HCT116 (cell line): ENCODE measurements at regions not wholly inside any gene's neighbourhood (a gene's known extent, or its start where the extent isn't known, plus 50 kb on each side); places are given as distances from the start of the nearest gene placed in this dataset.

Experiments used
- ATAC-seq: fragments of 200-7000 bp; cut with Tn5 transposase; 2 replicates; pipeline ENCODE4 v1.9.1; 2020; ENCODE audit warnings: mild to moderate bottlenecking, moderate library complexity
- BruUV-seq: library from RNA; stranded (reverse); fragments of 400-500 nt; replicated peaks from 2 replicates; lab custom pipeline; 2021; lab: Mats Ljungman, UMichigan
- CTCF ChIA-PET: fragments of 300-600 bp; sonication (Branson Sonifier 250); formaldehyde crosslinking; loops from one replicate; lab custom pipeline; 2021; ENCODE audit warnings: antibody characterized with exemption; lab: Charles Lee
- POLR2A ChIA-PET: fragments of 300-600, 350-600 bp; sonication (Branson Sonifier 250); formaldehyde crosslinking; loops from one replicate; lab custom pipeline; 2021; ENCODE audit warnings: antibody characterized with exemption; lab: Charles Lee
- RAD21 ChIA-PET, 2 experiments: fragments of 300-600 bp; sonication (Branson Sonifier 250); formaldehyde crosslinking; loops; one replicate each; lab custom pipeline; 2023; ENCODE audit warnings: low total read pairs in 2 of 2; ENCODE audit not compliant: uncharacterized antibody in 2 of 2, unreplicated experiment in 2 of 2, low non-redundant PET in 1 of 2; lab: Charles Lee
- DNase-seq: peaks from one replicate; pipeline ENCODE4 v3.0.0-alpha.2; 2010; ENCODE audit warnings: low read depth, low spot score
- H2AFZ ChIP-seq: fragments of 200-600 bp; shearing (Covaris generic), sonication (generic); 2 replicates; pipeline ENCODE4 v1.6.1; 2017; ENCODE audit warnings: low read depth, mixed run types, mixed read lengths, antibody characterized with exemption, low read length; ENCODE audit not compliant: poor library complexity, severe bottlenecking
- H3K27ac ChIP-seq: 2 replicates; pipeline ENCODE4 v1.5.1; 2012; ENCODE audit warnings: low read depth, low read length
- H3K27me3 ChIP-seq: fragments of 200-600 bp; sonication (generic); 2 replicates; pipeline ENCODE4 v1.6.1; 2016; ENCODE audit warnings: mixed run types, low read length, mixed read lengths; ENCODE audit not compliant: insufficient read depth
- H3K36me3 ChIP-seq, 2 experiments: fragments of 200-500 bp in 1 of 2; fragments of 200-600 bp in 1 of 2; sonication (Bioruptor generic) in 1 of 2; sonication (generic) in 1 of 2; 2 replicates each; pipeline versions ENCODE4 v1.5.1 to v1.6.1; 2014 to 2016; ENCODE audit warnings: low read length in 2 of 2, inconsistent platforms in 1 of 2, mixed read lengths in 1 of 2, mixed run types in 1 of 2; ENCODE audit not compliant: insufficient read depth in 2 of 2, control insufficient read depth in 1 of 2
- H3K4me1 ChIP-seq, 2 experiments: fragments of 200-600 bp in 1 of 2; sonication (generic) in 1 of 2; 2 replicates each; pipeline versions ENCODE4 v1.5.1 to v1.6.1; 2012 to 2017; ENCODE audit warnings: low read length in 2 of 2, inconsistent platforms in 1 of 2, mild to moderate bottlenecking in 1 of 2, mixed read lengths in 1 of 2, mixed run types in 1 of 2, moderate library complexity in 1 of 2; ENCODE audit not compliant: insufficient read depth in 2 of 2, control insufficient read depth in 1 of 2
- H3K4me2 ChIP-seq: fragments of 200-600 bp; sonication (generic); 2 replicates; pipeline ENCODE4 v1.6.1; 2017; ENCODE audit warnings: mixed run types, low read length, mixed read lengths
- H3K4me3 ChIP-seq, 2 experiments: fragments of 200-600 bp in 1 of 2; sonication (generic) in 1 of 2; replicated peaks in 1 of 2; 2 replicates each; pipeline ENCODE4 v1.5.1; 2011 to 2016; ENCODE audit warnings: low read length in 2 of 2, control low read depth in 1 of 2, low read depth in 1 of 2, mild to moderate bottlenecking in 1 of 2, mixed read lengths in 1 of 2, mixed run types in 1 of 2
- H3K79me2 ChIP-seq: fragments of 200-600 bp; sonication (generic); 2 replicates; pipeline ENCODE4 v1.6.1; 2017; ENCODE audit warnings: mild to moderate bottlenecking, mixed run types, low read length, moderate library complexity, mixed read lengths; ENCODE audit not compliant: insufficient read depth
- H3K9ac ChIP-seq: fragments of 200-600 bp; sonication (generic); 2 replicates; pipeline ENCODE4 v1.6.1; 2016; ENCODE audit warnings: low read length, mixed read lengths
- H3K9me2 ChIP-seq: fragments of 200-600 bp; sonication (generic), shearing (Covaris generic); 2 replicates; pipeline ENCODE4 v1.6.1; 2017; ENCODE audit warnings: mixed run types, mild to moderate bottlenecking, moderate library complexity; ENCODE audit not compliant: insufficient read depth
- H3K9me3 ChIP-seq, 2 experiments: fragments of 200-500 bp in 1 of 2; fragments of 200-600 bp in 1 of 2; sonication (Bioruptor generic) in 1 of 2; sonication (generic) in 1 of 2; 2 replicates each; pipeline ENCODE4 v1.6.1; 2014 to 2017; ENCODE audit warnings: low read length in 2 of 2, mixed read lengths in 2 of 2, inconsistent platforms in 1 of 2, low read depth in 1 of 2, mild to moderate bottlenecking in 1 of 2, mixed run types in 1 of 2, moderate library complexity in 1 of 2; ENCODE audit not compliant: control insufficient read depth in 1 of 2, insufficient read depth in 1 of 2
- H4K20me1 ChIP-seq: fragments of 200-600 bp; sonication (generic), shearing (Covaris generic); 2 replicates; pipeline ENCODE4 v1.6.1; 2017; ENCODE audit warnings: mixed run types, mild to moderate bottlenecking, moderate library complexity; ENCODE audit not compliant: insufficient read depth
- CBX3 ChIP-seq: IDR thresholded peaks from 2 replicates; pipeline ENCODE4 v1.6.1; 2012; ENCODE audit warnings: low read depth
- CEBPB ChIP-seq: IDR thresholded peaks from 2 replicates; pipeline ENCODE4 v1.6.1; 2012; ENCODE audit warnings: low read depth
- CTCF ChIP-seq, 3 experiments: fragments of 200-600 bp in 1 of 3; sonication (generic) in 1 of 3; IDR thresholded peaks in 2 of 3; conservative IDR thresholded peaks in 1 of 3; 2 replicates each; pipeline ENCODE4 v1.5.1; 2012 to 2017; ENCODE audit warnings: low read depth in 2 of 3, low read length in 2 of 3, antibody characterized with exemption in 1 of 3, borderline replicate concordance in 1 of 3, control low read depth in 1 of 3, mild to moderate bottlenecking in 1 of 3, mixed read lengths in 1 of 3, mixed run types in 1 of 3, moderate library complexity in 1 of 3; ENCODE audit not compliant: insufficient read depth in 1 of 3
- ELF1 ChIP-seq: IDR thresholded peaks from 2 replicates; pipeline ENCODE4 v1.6.1; 2012; ENCODE audit warnings: low read depth, borderline replicate concordance
- EZH2 ChIP-seq: fragments of 200-600 bp; sonication (generic); IDR thresholded peaks from 2 replicates; pipeline ENCODE4 v1.6.1; 2017; ENCODE audit warnings: antibody characterized with exemption, mixed run types
- JUND ChIP-seq: IDR thresholded peaks from 2 replicates; pipeline ENCODE4 v1.6.1; 2012
- MAX ChIP-seq: IDR thresholded peaks from 2 replicates; pipeline ENCODE4 v1.6.1; 2012
- REST ChIP-seq: IDR thresholded peaks from 2 replicates; pipeline ENCODE4 v1.6.1; 2012; ENCODE audit warnings: low read depth
- SP1 ChIP-seq: IDR thresholded peaks from 2 replicates; pipeline ENCODE4 v1.6.1; 2012; ENCODE audit warnings: low read depth
- SRF ChIP-seq: IDR thresholded peaks from 2 replicates; pipeline ENCODE4 v1.6.1; 2012; ENCODE audit warnings: low read depth
- TCF7L2 ChIP-seq: IDR thresholded peaks from 2 replicates; pipeline ENCODE4 v1.7.0; 2011; ENCODE audit warnings: borderline replicate concordance, inconsistent platforms; ENCODE audit not compliant: insufficient read depth, insufficient read length; ENCODE audit errors: extremely low read depth
- YY1 ChIP-seq: IDR thresholded peaks from 2 replicates; pipeline ENCODE4 v1.6.1; 2011; ENCODE audit warnings: low read length, low read depth, moderate library complexity, mild to moderate bottlenecking; ENCODE audit not compliant: insufficient replicate concordance; ENCODE audit errors: extremely low read depth
- ZBTB33 ChIP-seq: IDR thresholded peaks from 2 replicates; pipeline ENCODE4 v1.6.1; 2011; ENCODE audit warnings: mild to moderate bottlenecking, low read length, moderate library complexity; ENCODE audit not compliant: insufficient replicate concordance; ENCODE audit errors: extremely low read depth
- ZFX ChIP-seq: fragments of 450-650 bp; IDR thresholded peaks from 2 replicates; pipeline ENCODE4 v1.6.1; 2017
- intact Hi-C: fragments of 100-400 bp; cut with micrococcal nuclease; formaldehyde crosslinking; loops from 2 replicates; pipeline ENCODE4 v1.10.0; 2022

GRCh38 chr13:93029536-93029935 lies 197.1 kb upstream of the GPC6 start (continued):
- TF ChIP-seq ZBTB33: no peak

GRCh38 chr13:93036380-93036779 lies 190.2 kb upstream of the GPC6 start:
- Histone ChIP-seq H2AFZ (no peak overlapping the region), H3K9me3 (peaks cover 9 to 14% of the 10 kb centered on the region in 2 experiments; a peak in 2 of 4 replicates), H3K27me3 (no peaks in the 10 kb centered on the region), H3K36me3 (no peaks in the 10 kb centered on the region), H3K4me2 (no peak overlapping the region), H3K9ac (no peak overlapping the region), H3K4me1 (no peaks in the 10 kb centered on the region), H3K4me3 (no peak overlapping the region), H3K27ac (no peak overlapping the region), H4K20me1 (no peaks in the 10 kb centered on the region), H3K9me2 (no peaks in the 10 kb centered on the region), H3K79me2 (no peaks in the 10 kb centered on the region)
- POLR2A ChIA-PET: no interaction called here
- TF ChIP-seq JUND: no peak
- TF ChIP-seq TCF7L2: no peak
- no peak for TF ChIP-seq ZFX
- TF ChIP-seq ELF1: no peak
- no peak for TF ChIP-seq CTCF (IDR thresholded peaks at IDR 0.05 in 2 of 3, conservative IDR thresholded peaks at IDR 0.05 in 1 of 3; ENCODE audit: borderline replicate concordance in 1 of 3, insufficient read depth in 1 of 3, low read depth in 2 of 3, low read length in 2 of 3)
- TF ChIP-seq SRF: no peak
- TF ChIP-seq REST: no peak
- no peak for TF ChIP-seq CEBPB
- TF ChIP-seq MAX: no peak
- no peak for TF ChIP-seq YY1
- TF ChIP-seq EZH2: no peak
- no peak for TF ChIP-seq CBX3
- TF ChIP-seq SP1: no peak
- BruUV-seq: no TSS peak
- DNase-seq (no peak), ATAC-seq (no peak)
- CTCF ChIA-PET: no interaction called here
- RAD21 ChIA-PET: no interaction called here
- intact Hi-C loops: no loop called here
